GM21529 (cell line): ENCODE measurements at regions not wholly inside any gene's neighbourhood (a gene's known extent, or its start where the extent isn't known, plus 50 kb on each side); places are given as distances from the start of the nearest gene placed in this dataset.
"Not testable (repeated sequence)": the region's sequence is repeated elsewhere in the genome, so short reads cannot be mapped to it uniquely, and the experiment has no call there.

Experiments
- ATAC-seq: cut with Tn5 transposase; IDR thresholded peaks from one replicate; pipeline ENCODE4 v1.9.1; 2021; ENCODE audit not compliant: unreplicated experiment

GRCh38 chr9:26789959-26790358 is 102.6 kb downstream of the CAAP1 start:
- no peak for ATAC-seq

GRCh38 chr9:26786564-26786963 is 106.0 kb downstream of the CAAP1 start:
- no peak for ATAC-seq

GRCh38 chr9:26782899-26783298 is 109.7 kb downstream of the CAAP1 start:
- ATAC-seq: no peak

GRCh38 chr9:26781906-26782305 is 110.7 kb downstream of the CAAP1 start:
- ATAC-seq: no peak

GRCh38 chr9:26780307-26780706 is 112.3 kb downstream of the CAAP1 start:
- ATAC-seq: not testable (repeated sequence)

GRCh38 chr9:26779062-26779461 is 113.5 kb downstream of the CAAP1 start:
- no peak for ATAC-seq

GRCh38 chr9:26775391-26775790 is 117.2 kb downstream of the CAAP1 start:
- ATAC-seq: no peak

GRCh38 chr9:26773056-26773455 is 119.5 kb downstream of the CAAP1 start:
- no peak for ATAC-seq

GRCh38 chr9:26770821-26771220 is 121.8 kb downstream of the CAAP1 start:
- no peak for ATAC-seq

GRCh38 chr9:26768145-26768544 is 124.5 kb downstream of the CAAP1 start:
- ATAC-seq: no peak

- no peak for ATAC-seq
Observed at GRCh38 chr9:26760675-26761074, 131.9 kb downstream of the CAAP1 start.

GRCh38 chr9:26758655-26759054 is 133.9 kb downstream of the CAAP1 start:
- ATAC-seq: no peak

- ATAC-seq: no peak
Observed at GRCh38 chr9:26756881-26757280, 135.7 kb downstream of the CAAP1 start.

- ATAC-seq: no peak
Observed at GRCh38 chr9:26755476-26755875, 137.1 kb downstream of the CAAP1 start.

- no peak for ATAC-seq
Observed at GRCh38 chr9:26754509-26755164, 138.0 kb downstream of the CAAP1 start.

GRCh38 chr9:26753971-26754370 is 138.6 kb downstream of the CAAP1 start:
- ATAC-seq: no peak

- ATAC-seq: no peak
Observed at GRCh38 chr9:26750162-26750561, 142.4 kb downstream of the CAAP1 start.

GRCh38 chr9:26748449-26749058 is 144.0 kb downstream of the CAAP1 start:
- ATAC-seq: no peak

- ATAC-seq: no peak
Observed at GRCh38 chr9:26747611-26748010, 145.0 kb downstream of the CAAP1 start.

- ATAC-seq: peak; percentile 87
Observed at GRCh38 chr9:26746357-26747072, 146.1 kb downstream of the CAAP1 start.

- ATAC-seq: no peak
Observed at GRCh38 chr9:26745111-26745510, 147.5 kb downstream of the CAAP1 start.
